ENCODE measurements at regions not wholly inside any gene's neighbourhood (a gene's known extent, or its start where the extent isn't known, plus 50 kb on each side); places are given as distances from the start of the nearest gene placed in this dataset.
"Not testable (repeated sequence)": the region's sequence is repeated elsewhere in the genome, so short reads cannot be mapped to it uniquely, and the experiment has no call there.

DNA sequence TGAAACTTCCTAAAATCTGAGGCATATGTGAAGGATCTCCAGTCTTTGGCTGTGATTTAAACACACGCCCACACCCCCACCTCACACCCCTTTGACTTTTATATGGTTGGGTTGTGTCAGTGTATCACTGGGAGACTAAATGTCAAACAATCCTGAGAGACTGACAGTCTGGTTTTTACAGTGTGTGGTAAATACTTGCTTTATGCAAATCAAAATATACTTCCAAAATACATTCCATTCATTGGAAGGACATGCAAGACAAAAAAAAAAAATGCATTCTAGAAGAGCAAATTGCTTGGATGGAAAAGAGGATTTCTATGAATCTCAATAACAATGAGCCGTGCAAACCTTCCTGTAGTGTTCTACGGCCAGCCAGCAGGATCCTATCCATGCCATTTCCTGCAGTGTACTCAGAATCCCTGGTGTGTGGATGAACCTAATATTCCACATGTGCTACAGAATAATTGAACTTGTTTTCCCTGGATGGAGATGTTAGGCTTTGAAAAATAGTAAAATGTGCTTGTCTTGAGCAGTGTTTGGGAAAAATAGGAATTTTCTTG lies 602.1 kb upstream of the GOT2 start:
- Histone ChIP-seq H3K4me3 (ENCODE audit: low read depth, low read length) (no peak overlapping the region), H3K36me3 (replicated peaks) (no peaks in the 10 kb centered on the region), H3K27ac (no peak overlapping the region), H3K27me3 (replicated peaks) (no peaks in the 10 kb centered on the region)
- DNase-seq: no peak
- in situ Hi-C loops (cut with HindIII; ENCODE audit: low pct_ligation_motif_present, low sequenced_read_pairs): no loop called here
- no peak for TF ChIP-seq CTCF (IDR thresholded peaks at IDR 0.05; ENCODE audit: low read depth, low read length, missing control alignments)

GRCh38 chr16:59331708-59332107 lies 597.6 kb upstream of the GOT2 start:
- in situ Hi-C loops (cut with HindIII; ENCODE audit: low pct_ligation_motif_present, low sequenced_read_pairs); H3K4me3 ChIP-seq (ENCODE audit: low read depth, low read length); H3K27me3 ChIP-seq (replicated peaks); H3K36me3 ChIP-seq (replicated peaks); DNase-seq; H3K27ac ChIP-seq: not testable (repeated sequence)

DNA sequence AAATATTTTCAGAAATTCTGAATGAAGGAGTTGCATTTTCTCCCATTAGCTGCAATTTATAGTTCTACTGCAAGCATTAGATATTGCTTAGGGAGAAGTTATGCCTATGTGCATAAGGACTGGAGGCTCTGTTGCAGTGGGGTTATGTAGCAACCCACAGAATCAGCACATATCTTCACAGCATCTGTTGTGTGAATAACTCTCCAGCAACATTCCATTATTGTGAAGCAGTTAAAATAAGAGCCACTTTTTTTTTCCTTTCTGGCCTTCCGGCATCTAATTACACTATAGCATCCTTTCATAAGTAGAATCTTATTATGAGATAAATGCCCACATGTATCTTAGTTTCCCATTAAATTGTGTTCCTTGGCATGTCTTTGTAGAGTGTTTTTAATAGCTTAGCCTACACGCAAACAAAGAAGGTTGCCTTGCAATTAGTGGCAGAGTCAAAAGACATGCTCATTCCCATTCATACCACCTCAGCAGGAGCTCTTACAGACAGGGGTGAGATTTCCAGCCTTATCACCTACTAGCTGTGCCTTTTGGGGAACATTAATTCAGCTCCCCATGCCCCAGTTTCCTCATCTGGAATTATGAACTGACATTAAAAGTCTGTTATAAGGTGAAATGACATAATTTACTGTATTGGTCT lies 596.0 kb upstream of the GOT2 start:
- in situ Hi-C loops (cut with HindIII; ENCODE audit: low pct_ligation_motif_present, low sequenced_read_pairs): no loop called here
- no peaks in the 10 kb centered on the region for H3K27me3 ChIP-seq (replicated peaks)
- H3K4me3 ChIP-seq (ENCODE audit: low read depth, low read length): no peak overlapping the region
- no peaks in the 10 kb centered on the region for H3K36me3 ChIP-seq (replicated peaks)
- no peak for TF ChIP-seq CTCF (IDR thresholded peaks at IDR 0.05; ENCODE audit: low read depth, low read length, missing control alignments)
- H3K27ac ChIP-seq: no peak overlapping the region
- peak; percentile 33 for DNase-seq

GRCh38 chr16:59328961-59329360 lies 594.8 kb upstream of the GOT2 start:
- H3K27ac ChIP-seq: no peak overlapping the region
- no peak for DNase-seq
- no peak for TF ChIP-seq CTCF (IDR thresholded peaks at IDR 0.05; ENCODE audit: low read depth, low read length, missing control alignments)
- no peaks in the 10 kb centered on the region for H3K27me3 ChIP-seq (replicated peaks)
- no peaks in the 10 kb centered on the region for H3K36me3 ChIP-seq (replicated peaks)
- no peak overlapping the region for H3K4me3 ChIP-seq (ENCODE audit: low read depth, low read length)
- in situ Hi-C loops (cut with HindIII; ENCODE audit: low pct_ligation_motif_present, low sequenced_read_pairs): no loop called here

DNA sequence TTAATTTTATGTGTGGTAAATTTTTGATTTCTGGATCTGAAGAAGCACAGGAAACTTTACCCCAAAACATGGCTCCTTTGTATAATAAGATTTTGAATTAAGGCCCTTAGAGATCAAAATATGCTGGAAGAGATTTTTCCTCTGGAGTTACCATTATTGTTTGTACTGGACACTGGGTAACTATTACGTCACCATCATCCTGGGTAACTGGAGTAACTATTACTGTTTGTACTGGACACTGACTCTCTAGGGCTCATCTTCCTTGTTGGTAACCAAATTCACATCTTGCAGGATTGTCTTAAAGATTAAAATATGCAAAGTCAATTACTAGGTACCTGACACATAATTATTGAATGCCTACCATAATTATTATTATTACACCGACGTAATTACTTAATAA lies 593.8 kb upstream of the GOT2 start:
- Histone ChIP-seq H3K27ac (no peak overlapping the region), H3K4me3 (ENCODE audit: low read depth, low read length) (no peak overlapping the region), H3K36me3 (replicated peaks) (no peaks in the 10 kb centered on the region), H3K27me3 (replicated peaks) (no peaks in the 10 kb centered on the region)
- in situ Hi-C loops (cut with HindIII; ENCODE audit: low pct_ligation_motif_present, low sequenced_read_pairs): no loop called here
- no peak for DNase-seq
- TF ChIP-seq CTCF (IDR thresholded peaks at IDR 0.05; ENCODE audit: low read depth, low read length, missing control alignments): no peak

GRCh38 chr16:59326955-59327354 lies 592.8 kb upstream of the GOT2 start:
- DNase-seq: peak; percentile 21
- no peak overlapping the region for H3K27ac ChIP-seq
- H3K36me3 ChIP-seq (replicated peaks): no peaks in the 10 kb centered on the region
- H3K27me3 ChIP-seq (replicated peaks): no peaks in the 10 kb centered on the region
- TF ChIP-seq CTCF (IDR thresholded peaks at IDR 0.05; ENCODE audit: low read depth, low read length, missing control alignments): no peak
- in situ Hi-C loops (cut with HindIII; ENCODE audit: low pct_ligation_motif_present, low sequenced_read_pairs): no loop called here
- H3K4me3 ChIP-seq (ENCODE audit: low read depth, low read length): no peak overlapping the region
